GM13976 (cell line): ENCODE measurements at regions not wholly inside any gene's neighbourhood (a gene's known extent, or its start where the extent isn't known, plus 50 kb on each side); places are given as distances from the start of the nearest gene placed in this dataset.

Experiments
- DNase-seq: peaks from one replicate; pipeline ENCODE4 v3.0.0; 2012; ENCODE audit warnings: low spot score
- CTCF ChIP-seq: IDR thresholded peaks from 2 replicates; pipeline ENCODE4 v1.5.1; 2012; ENCODE audit warnings: borderline replicate concordance, mild to moderate bottlenecking; ENCODE audit not compliant: insufficient read depth; ENCODE audit errors: extremely low read depth, missing control alignments, control extremely low read depth
- in situ Hi-C: fragments of 300-500 bp; cut with MboI; formaldehyde crosslinking; loops from one replicate; pipeline ENCODE4 v1.12.0; 2022; ENCODE audit warnings: low sequenced_read_pairs, mixed read lengths, inconsistent platforms; ENCODE audit not compliant: unreplicated experiment

GRCh38 chr10:107443813-107444212 is 279.3 kb upstream of the SORCS1 start:
- in situ Hi-C loops: no loop called here
- TF ChIP-seq CTCF: no peak
- DNase-seq: no peak

- no peak for DNase-seq
- in situ Hi-C loops: no loop called here
- no peak for TF ChIP-seq CTCF
These were observed 278.8 kb upstream of the SORCS1 start for GRCh38 chr10:107443326-107443725.

DNA sequence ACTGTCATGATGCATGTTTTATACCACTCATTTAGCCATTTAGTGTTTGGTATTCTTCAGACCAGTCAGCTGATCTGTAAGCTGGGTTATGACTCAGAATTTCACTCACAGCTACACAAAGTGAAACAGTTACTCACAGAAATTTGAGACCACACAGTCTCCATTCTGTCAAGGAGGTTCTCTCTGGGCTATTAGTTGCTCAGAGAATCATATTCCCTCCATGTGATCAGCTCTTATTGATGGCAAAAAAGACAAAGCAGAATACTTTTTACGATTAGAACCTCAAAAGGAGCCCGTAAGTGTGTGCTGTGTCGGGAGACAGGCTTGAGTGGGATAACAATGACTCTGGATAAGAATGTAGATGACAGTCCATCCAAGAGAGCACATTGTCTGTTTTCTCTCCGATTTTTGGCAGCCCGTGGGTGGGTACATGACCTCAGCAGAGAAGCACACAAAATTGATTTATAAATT is 277.6 kb upstream of the SORCS1 start:
- DNase-seq: peak; percentile 41
- in situ Hi-C loops: no loop called here
- no peak for TF ChIP-seq CTCF

GRCh38 chr10:107440741-107441140 is 276.2 kb upstream of the SORCS1 start:
- DNase-seq: no peak
- no peak for TF ChIP-seq CTCF
- in situ Hi-C loops: no loop called here

- in situ Hi-C loops: no loop called here
- no peak for TF ChIP-seq CTCF
These were observed 273.4 kb upstream of the SORCS1 start for GRCh38 chr10:107437921-107438320.

GRCh38 chr10:107436568-107436967 is 272.1 kb upstream of the SORCS1 start:
- no peak for TF ChIP-seq CTCF
- no peak for DNase-seq
- in situ Hi-C loops: no loop called here

More at GRCh38 chr10:107437921-107438320, 273.4 kb upstream of the SORCS1 start:
- DNase-seq: no peak

DNA sequence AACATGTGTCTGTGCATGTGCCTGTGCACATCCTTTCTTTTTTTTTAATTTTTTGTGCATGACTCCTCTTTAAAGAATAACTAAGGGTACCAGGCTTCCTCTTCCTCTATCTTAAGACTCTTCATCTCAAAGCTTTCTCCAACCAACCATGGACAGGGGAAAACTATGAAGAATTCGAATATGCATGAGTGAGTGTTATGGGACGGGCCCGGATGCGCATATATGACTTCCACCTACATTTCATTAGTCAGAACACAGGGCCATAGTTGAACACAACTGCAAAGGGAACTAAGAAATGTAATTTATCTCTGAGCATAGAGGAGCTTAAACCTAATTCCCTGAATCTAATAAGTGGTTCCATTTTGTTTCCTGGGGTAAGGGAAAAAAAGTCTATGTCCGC is 270.3 kb upstream of the SORCS1 start:
- TF ChIP-seq CTCF: no peak
- no peak for DNase-seq
- in situ Hi-C loops: no loop called here
